GM18502 (cell line): ENCODE measurements at regions not wholly inside any gene's neighbourhood (a gene's known extent, or its start where the extent isn't known, plus 50 kb on each side); places are given as distances from the start of the nearest gene placed in this dataset.
"Not testable (repeated sequence)": the region's sequence is repeated elsewhere in the genome, so short reads cannot be mapped to it uniquely, and the experiment has no call there.

Source experiments
- ATAC-seq: cut with Tn5 transposase; IDR thresholded peaks from one replicate; pipeline ENCODE4 v1.9.1; 2021; ENCODE audit warnings: mild to moderate bottlenecking; ENCODE audit not compliant: unreplicated experiment, poor library complexity

- no peak for ATAC-seq
These were observed 430.0 kb upstream of the FTMT start for GRCh38 chr5:121421646-121422045.

GRCh38 chr5:121424976-121425375, 426.7 kb upstream of the FTMT start:
- ATAC-seq, result no peak

GRCh38 chr5:121426153-121426552, 425.5 kb upstream of the FTMT start:
- no peak for ATAC-seq

- no peak for ATAC-seq
These were observed 421.9 kb upstream of the FTMT start for GRCh38 chr5:121429761-121430160.

- no peak for ATAC-seq
These were observed 421.1 kb upstream of the FTMT start for GRCh38 chr5:121430538-121430937.

GRCh38 chr5:121445511-121445910, 406.2 kb upstream of the FTMT start:
- no peak for ATAC-seq

- no peak for ATAC-seq
These were observed 389.2 kb upstream of the FTMT start for GRCh38 chr5:121462441-121462840.

- not testable (repeated sequence) for ATAC-seq
These were observed 380.5 kb upstream of the FTMT start for GRCh38 chr5:121471222-121471621.

- no peak for ATAC-seq
These were observed 373.0 kb upstream of the FTMT start for GRCh38 chr5:121478636-121479035.

- ATAC-seq, result no peak
These were observed 372.3 kb upstream of the FTMT start for GRCh38 chr5:121479337-121479736.

GRCh38 chr5:121485281-121485680, 366.4 kb upstream of the FTMT start:
- no peak for ATAC-seq

- not testable (repeated sequence) for ATAC-seq
These were observed 365.7 kb upstream of the FTMT start for GRCh38 chr5:121485999-121486398.

GRCh38 chr5:121489972-121490371, 361.7 kb upstream of the FTMT start:
- no peak for ATAC-seq

GRCh38 chr5:121497176-121497575, 354.5 kb upstream of the FTMT start:
- no peak for ATAC-seq

- ATAC-seq, result no peak
These were observed 351.4 kb upstream of the FTMT start for GRCh38 chr5:121500310-121500709.

- ATAC-seq, result no peak
These were observed 348.4 kb upstream of the FTMT start for GRCh38 chr5:121503111-121503840.

GRCh38 chr5:121516997-121517396, 334.7 kb upstream of the FTMT start:
- no peak for ATAC-seq

- ATAC-seq, result no peak
These were observed 326.0 kb upstream of the FTMT start for GRCh38 chr5:121525706-121526105.

- ATAC-seq, result no peak
These were observed 324.8 kb upstream of the FTMT start for GRCh38 chr5:121526908-121527307.

- no peak for ATAC-seq
These were observed 317.9 kb upstream of the FTMT start for GRCh38 chr5:121533814-121534213.

- no peak for ATAC-seq
These were observed 300.7 kb upstream of the FTMT start for GRCh38 chr5:121550989-121551388.

GRCh38 chr5:121559832-121560231, 291.9 kb upstream of the FTMT start:
- no peak for ATAC-seq
